Mesenteric fat pad (tissue), 1 donor: ENCODE measurements at regions not wholly inside any gene's neighbourhood (a gene's known extent, or its start where the extent isn't known, plus 50 kb on each side); places are given as distances from the start of the nearest gene placed in this dataset.
"Not testable (repeated sequence)": the region's sequence is repeated elsewhere in the genome, so short reads cannot be mapped to it uniquely, and the experiment has no call there.

ENCODE experiments used
- DNase-seq: peaks from one replicate; pipeline ENCODE4 v3.0.0-alpha.2; 2020; ENCODE audit warnings: low spot score
- donor health status: DM: yes; HTN: yes; CAD: no.

- DNase-seq: not testable (repeated sequence)
Observed at GRCh38 chr9:17888964-17889363, 310.1 kb downstream of the SH3GL2 start.

GRCh38 chr9:17894501-17895160 lies 315.8 kb downstream of the SH3GL2 start:
- no peak for DNase-seq

GRCh38 chr9:17900606-17901005 lies 321.7 kb downstream of the SH3GL2 start:
- no peak for DNase-seq

GRCh38 chr9:17905366-17905765 lies 326.5 kb downstream of the SH3GL2 start:
- DNase-seq: no peak

GRCh38 chr9:17905781-17906175 lies 326.9 kb downstream of the SH3GL2 start:
- DNase-seq: no peak

GRCh38 chr9:17906176-17906840 lies 327.4 kb downstream of the SH3GL2 start:
- no peak for DNase-seq

- no peak for DNase-seq
Observed at GRCh38 chr9:17906841-17907778, 328.2 kb downstream of the SH3GL2 start.

GRCh38 chr9:17907779-17908508 lies 329.1 kb downstream of the SH3GL2 start:
- DNase-seq: no peak

- DNase-seq: no peak
Observed at GRCh38 chr9:17926246-17926645, 347.4 kb downstream of the SH3GL2 start.

GRCh38 chr9:17927616-17928015 lies 348.8 kb downstream of the SH3GL2 start:
- no peak for DNase-seq

GRCh38 chr9:17928228-17928627 lies 349.4 kb downstream of the SH3GL2 start:
- no peak for DNase-seq

GRCh38 chr9:17928768-17929167 lies 349.9 kb downstream of the SH3GL2 start:
- DNase-seq: no peak

GRCh38 chr9:17929506-17929905 lies 350.6 kb downstream of the SH3GL2 start:
- DNase-seq: no peak

- DNase-seq: no peak
Observed at GRCh38 chr9:17930071-17930470, 351.2 kb downstream of the SH3GL2 start.

- DNase-seq: no peak
Observed at GRCh38 chr9:17936365-17936764, 357.5 kb downstream of the SH3GL2 start.

GRCh38 chr9:17938035-17938655 lies 359.3 kb downstream of the SH3GL2 start:
- DNase-seq: no peak

- DNase-seq: no peak
Observed at GRCh38 chr9:17942498-17942897, 363.6 kb downstream of the SH3GL2 start.

- DNase-seq: no peak
Observed at GRCh38 chr9:17955409-17955808, 376.5 kb downstream of the SH3GL2 start.

- no peak for DNase-seq
Observed at GRCh38 chr9:17958363-17958762, 379.5 kb downstream of the SH3GL2 start.

GRCh38 chr9:17962747-17963146 lies 383.9 kb downstream of the SH3GL2 start:
- no peak for DNase-seq

GRCh38 chr9:17963498-17963897 lies 384.6 kb downstream of the SH3GL2 start:
- DNase-seq: no peak
